ENCODE measurements at regions not wholly inside any gene's neighbourhood (a gene's known extent, or its start where the extent isn't known, plus 50 kb on each side); places are given as distances from the start of the nearest gene placed in this dataset.

GRCh38 chr15:53160092-53160704 lies 370.1 kb upstream of the ONECUT1 start:
- no peak for TF ChIP-seq CTCF (IDR thresholded peaks at IDR 0.05)
- no peak for TF ChIP-seq POLR2A (IDR thresholded peaks at IDR 0.05)
